C4-2B (cell line): ENCODE measurements at regions not wholly inside any gene's neighbourhood (a gene's known extent, or its start where the extent isn't known, plus 50 kb on each side); places are given as distances from the start of the nearest gene placed in this dataset.

Experiments
- ZFX ChIP-seq: fragments of 450-650 bp; IDR thresholded peaks from 2 replicates; pipeline ENCODE4 v1.6.1; 2017
- TF ChIP-seq, protein P1 (sequence below): fragments of 450-650 bp; conservative IDR thresholded peaks from 2 replicates; pipeline ENCODE4 v1.5.1; 2017; ENCODE audit warnings: mild to moderate bottlenecking

DNA sequence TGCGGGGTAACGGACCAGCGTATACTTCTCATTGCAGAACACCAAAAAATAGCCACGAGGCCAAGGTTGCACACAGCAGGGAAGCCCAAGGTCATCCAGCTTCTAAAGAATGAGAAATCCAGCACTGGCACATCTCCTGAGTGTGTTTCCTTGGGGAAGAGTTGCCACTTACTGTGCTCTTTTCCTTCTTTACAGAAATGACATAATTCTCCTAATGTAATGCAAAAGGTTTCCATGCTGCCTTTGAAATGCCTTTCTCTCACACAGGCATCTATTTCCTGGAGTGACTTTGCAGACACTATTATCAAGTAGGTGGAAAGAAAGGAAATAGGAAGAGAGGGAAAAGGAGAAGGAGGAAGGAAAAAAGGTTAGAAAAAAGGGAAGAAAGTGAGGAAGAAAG, 862.1 kb upstream of the CELF4 start:
- TF ChIP-seq, protein P1, sequence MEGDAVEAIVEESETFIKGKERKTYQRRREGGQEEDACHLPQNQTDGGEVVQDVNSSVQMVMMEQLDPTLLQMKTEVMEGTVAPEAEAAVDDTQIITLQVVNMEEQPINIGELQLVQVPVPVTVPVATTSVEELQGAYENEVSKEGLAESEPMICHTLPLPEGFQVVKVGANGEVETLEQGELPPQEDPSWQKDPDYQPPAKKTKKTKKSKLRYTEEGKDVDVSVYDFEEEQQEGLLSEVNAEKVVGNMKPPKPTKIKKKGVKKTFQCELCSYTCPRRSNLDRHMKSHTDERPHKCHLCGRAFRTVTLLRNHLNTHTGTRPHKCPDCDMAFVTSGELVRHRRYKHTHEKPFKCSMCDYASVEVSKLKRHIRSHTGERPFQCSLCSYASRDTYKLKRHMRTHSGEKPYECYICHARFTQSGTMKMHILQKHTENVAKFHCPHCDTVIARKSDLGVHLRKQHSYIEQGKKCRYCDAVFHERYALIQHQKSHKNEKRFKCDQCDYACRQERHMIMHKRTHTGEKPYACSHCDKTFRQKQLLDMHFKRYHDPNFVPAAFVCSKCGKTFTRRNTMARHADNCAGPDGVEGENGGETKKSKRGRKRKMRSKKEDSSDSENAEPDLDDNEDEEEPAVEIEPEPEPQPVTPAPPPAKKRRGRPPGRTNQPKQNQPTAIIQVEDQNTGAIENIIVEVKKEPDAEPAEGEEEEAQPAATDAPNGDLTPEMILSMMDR, result no peak
- TF ChIP-seq ZFX, result no peak
